ENCODE measurements at regions not wholly inside any gene's neighbourhood (a gene's known extent, or its start where the extent isn't known, plus 50 kb on each side); places are given as distances from the start of the nearest gene placed in this dataset.

- TF ChIP-seq YY1 (IDR thresholded peaks at IDR 0.05; ENCODE audit: low read depth) (no peak), CEBPB (IDR thresholded peaks at IDR 0.05) (no peak), NFIC (IDR thresholded peaks at IDR 0.05) (no peak), TCF12 (IDR thresholded peaks at IDR 0.05; ENCODE audit: low read depth) (no peak), TAF1 (IDR thresholded peaks at IDR 0.05; ENCODE audit: low read depth) (no peak), CREB1 (IDR thresholded peaks at IDR 0.05; ENCODE audit: low read depth) (no peak), FOXM1 (IDR thresholded peaks at IDR 0.05; ENCODE audit: borderline replicate concordance, low read depth) (no peak), RAD21 (IDR thresholded peaks at IDR 0.05; ENCODE audit: low read depth) (no peak), MAX (IDR thresholded peaks at IDR 0.05) (no peak), EGR1 (IDR thresholded peaks at IDR 0.05) (no peak), EP300 (IDR thresholded peaks at IDR 0.05; ENCODE audit: borderline replicate concordance) (no peak), TEAD4 (IDR thresholded peaks at IDR 0.05) (no peak), REST (IDR thresholded peaks at IDR 0.05; ENCODE audit: low read depth) (no peak), ZBTB7A (IDR thresholded peaks at IDR 0.05; ENCODE audit: low read depth) (no peak), USF1 (IDR thresholded peaks at IDR 0.05) (no peak)
Observed at GRCh38 chr6:4302524-4302923, 167.1 kb upstream of the ECI2 start.

- TF ChIP-seq CREB1 (IDR thresholded peaks at IDR 0.05; ENCODE audit: low read depth) = no peak
- TF ChIP-seq NFIC (IDR thresholded peaks at IDR 0.05) = no peak
- TF ChIP-seq CEBPB (IDR thresholded peaks at IDR 0.05) = no peak
- no peak for TF ChIP-seq TAF1 (IDR thresholded peaks at IDR 0.05; ENCODE audit: low read depth)
Observed at GRCh38 chr6:4301871-4302270, 166.5 kb upstream of the ECI2 start.

GRCh38 chr6:4300917-4301316 is 165.5 kb upstream of the ECI2 start:
- no peak for TF ChIP-seq REST (IDR thresholded peaks at IDR 0.05; ENCODE audit: low read depth)
- TF ChIP-seq TEAD4 (IDR thresholded peaks at IDR 0.05) = no peak
- TF ChIP-seq EP300 (IDR thresholded peaks at IDR 0.05; ENCODE audit: borderline replicate concordance) = no peak
- no peak for TF ChIP-seq TCF12 (IDR thresholded peaks at IDR 0.05; ENCODE audit: low read depth)
- TF ChIP-seq TAF1 (IDR thresholded peaks at IDR 0.05; ENCODE audit: low read depth) = no peak
- no peak for TF ChIP-seq CEBPB (IDR thresholded peaks at IDR 0.05)
- TF ChIP-seq ZBTB7A (IDR thresholded peaks at IDR 0.05; ENCODE audit: low read depth) = no peak
- no peak for TF ChIP-seq CREB1 (IDR thresholded peaks at IDR 0.05; ENCODE audit: low read depth)
- TF ChIP-seq YY1 (IDR thresholded peaks at IDR 0.05; ENCODE audit: low read depth) = no peak
- no peak for TF ChIP-seq USF1 (IDR thresholded peaks at IDR 0.05)
- TF ChIP-seq RAD21 (IDR thresholded peaks at IDR 0.05; ENCODE audit: low read depth) = no peak
- TF ChIP-seq FOXM1 (IDR thresholded peaks at IDR 0.05; ENCODE audit: borderline replicate concordance, low read depth) = no peak
- no peak for TF ChIP-seq NFIC (IDR thresholded peaks at IDR 0.05)
- no peak for TF ChIP-seq EGR1 (IDR thresholded peaks at IDR 0.05)
- TF ChIP-seq MAX (IDR thresholded peaks at IDR 0.05) = no peak

GRCh38 chr6:4299476-4299875 is 164.1 kb upstream of the ECI2 start:
- TF ChIP-seq ZBTB7A (IDR thresholded peaks at IDR 0.05; ENCODE audit: low read depth) = no peak
- no peak for TF ChIP-seq NFIC (IDR thresholded peaks at IDR 0.05)
- TF ChIP-seq TAF1 (IDR thresholded peaks at IDR 0.05; ENCODE audit: low read depth) = no peak
- TF ChIP-seq YY1 (IDR thresholded peaks at IDR 0.05; ENCODE audit: low read depth) = no peak
- no peak for TF ChIP-seq CEBPB (IDR thresholded peaks at IDR 0.05)
- no peak for TF ChIP-seq EP300 (IDR thresholded peaks at IDR 0.05; ENCODE audit: borderline replicate concordance)

GRCh38 chr6:4297348-4297747 is 162.0 kb upstream of the ECI2 start:
- TF ChIP-seq RAD21 (IDR thresholded peaks at IDR 0.05; ENCODE audit: low read depth) (no peak), REST (IDR thresholded peaks at IDR 0.05; ENCODE audit: low read depth) (no peak), USF1 (IDR thresholded peaks at IDR 0.05) (no peak), FOXM1 (IDR thresholded peaks at IDR 0.05; ENCODE audit: borderline replicate concordance, low read depth) (no peak), CEBPB (IDR thresholded peaks at IDR 0.05) (no peak), TEAD4 (IDR thresholded peaks at IDR 0.05) (no peak), CREB1 (IDR thresholded peaks at IDR 0.05; ENCODE audit: low read depth) (no peak), EGR1 (IDR thresholded peaks at IDR 0.05) (no peak), YY1 (IDR thresholded peaks at IDR 0.05; ENCODE audit: low read depth) (no peak), NFIC (IDR thresholded peaks at IDR 0.05) (no peak), TCF12 (IDR thresholded peaks at IDR 0.05; ENCODE audit: low read depth) (no peak)
